GM23338 (cell line): ENCODE measurements at regions not wholly inside any gene's neighbourhood (a gene's known extent, or its start where the extent isn't known, plus 50 kb on each side); places are given as distances from the start of the nearest gene placed in this dataset.

Source experiments
- ATAC-seq: fragments of 200-7000 bp; cut with Tn5 transposase; 3 replicates; pipeline ENCODE4 v1.9.1; 2020
- DNase-seq: peaks from one replicate; pipeline ENCODE4 v3.0.0-alpha.2; 2015; ENCODE audit warnings: low spot score
- H2AFZ ChIP-seq: fragments of 200-600 bp; sonication (generic); 2 replicates; pipeline ENCODE4 v1.8.0; 2016; ENCODE audit warnings: antibody characterized with exemption, mild to moderate bottlenecking, moderate library complexity
- H3F3A ChIP-seq: fragments of 200-600 bp; sonication (generic); replicated peaks from 2 replicates; pipeline ENCODE4 v1.8.0; 2017; ENCODE audit warnings: antibody characterized with exemption, mixed run types, low read depth
- H3K27ac ChIP-seq: fragments of 200-600 bp; sonication (generic); 2 replicates; pipeline ENCODE4 v1.6.1; 2016; ENCODE audit warnings: low read depth
- H3K27me3 ChIP-seq: fragments of 200-600 bp; sonication (generic); 2 replicates; pipeline ENCODE4 v1.8.0; 2016; ENCODE audit warnings: mild to moderate bottlenecking, mixed run types, moderate library complexity; ENCODE audit not compliant: insufficient read depth
- H3K36me3 ChIP-seq: fragments of 200-600 bp; sonication (generic); 2 replicates; pipeline ENCODE4 v1.8.0; 2016; ENCODE audit warnings: mild to moderate bottlenecking; ENCODE audit not compliant: insufficient read depth
- H3K4me1 ChIP-seq: fragments of 200-600 bp; sonication (generic); 2 replicates; pipeline ENCODE4 v1.8.0; 2016; ENCODE audit warnings: mild to moderate bottlenecking, moderate library complexity; ENCODE audit not compliant: insufficient read depth
- H3K4me2 ChIP-seq: fragments of 200-600 bp; sonication (generic); 2 replicates; pipeline ENCODE4 v1.7.1; 2017; ENCODE audit warnings: mixed run types
- H3K4me3 ChIP-seq: fragments of 200-600 bp; sonication (generic); 2 replicates; pipeline ENCODE4 v1.6.1; 2016; ENCODE audit warnings: mixed run types
- H3K79me2 ChIP-seq: fragments of 200-600 bp; sonication (generic); replicated peaks from 2 replicates; pipeline ENCODE4 v1.8.0; 2017; ENCODE audit warnings: mild to moderate bottlenecking; ENCODE audit not compliant: insufficient read depth
- H3K9me2 ChIP-seq: fragments of 200-600 bp; sonication (generic); 2 replicates; pipeline ENCODE4 v1.8.0; 2017; ENCODE audit not compliant: insufficient read depth
- H4K20me1 ChIP-seq: fragments of 200-600 bp; sonication (generic); replicated peaks from 2 replicates; pipeline ENCODE4 v1.8.0; 2017; ENCODE audit warnings: mild to moderate bottlenecking; ENCODE audit not compliant: insufficient read depth
- H3K27ac Mint-ChIP-seq: 2 replicates; pipeline ENCODE4 v1.8.0; 2020; ENCODE audit warnings: inconsistent platforms, mild to moderate bottlenecking, moderate library complexity, mixed read lengths
- H3K27me3 Mint-ChIP-seq: 3 replicates; pipeline ENCODE4 v1.8.0; 2022; ENCODE audit warnings: low read depth, mild to moderate bottlenecking, moderate library complexity, mixed read lengths, inconsistent platforms; ENCODE audit not compliant: insufficient read depth, poor library complexity
- H3K36me3 Mint-ChIP-seq: 3 replicates; pipeline ENCODE4 v1.8.0; 2021; ENCODE audit warnings: low read depth, mild to moderate bottlenecking, inconsistent platforms, moderate library complexity, mixed read lengths
- H3K4me1 Mint-ChIP-seq: 3 replicates; pipeline ENCODE4 v1.8.0; 2020; ENCODE audit warnings: mild to moderate bottlenecking, inconsistent platforms, mixed read lengths
- H3K4me3 Mint-ChIP-seq: 3 replicates; pipeline ENCODE4 v1.8.0; 2021; ENCODE audit warnings: moderate library complexity, mild to moderate bottlenecking, inconsistent platforms, mixed read lengths
- H3K9me3 Mint-ChIP-seq: 3 replicates; pipeline ENCODE4 v1.8.0; 2020; ENCODE audit warnings: moderate library complexity, mild to moderate bottlenecking, inconsistent platforms, mixed read lengths
- CREB1 ChIP-seq: fragments of 250-450 bp; sonication (Bioruptor Pico); IDR thresholded peaks from 2 replicates; pipeline ENCODE4 v1.5.0; 2020; ENCODE audit warnings: low read depth, mild to moderate bottlenecking, moderate library complexity
- CTCF ChIP-seq, 2 experiments: fragments of 200-600 bp in 1 of 2; sonication (generic) in 1 of 2; conservative IDR thresholded peaks; 2 replicates each; pipeline versions ENCODE4 v1.5.1 to v1.6.1; 2016 to 2017; ENCODE audit warnings: antibody characterized with exemption in 2 of 2, low read depth in 2 of 2, mild to moderate bottlenecking in 2 of 2, moderate library complexity in 1 of 2
- ETS1 ChIP-seq: IDR thresholded peaks from 2 replicates; pipeline ENCODE4 v1.6.1; 2016; ENCODE audit warnings: antibody characterized with exemption
- EZH2phosphoT487 ChIP-seq: fragments of 200-600 bp; sonication (generic); IDR thresholded peaks from one replicate; pipeline ENCODE4 v1.8.1; 2018; ENCODE audit warnings: antibody characterized with exemption; ENCODE audit not compliant: unreplicated experiment
- JUNB ChIP-seq: IDR thresholded peaks from one replicate; pipeline ENCODE4 v1.6.1; 2016; ENCODE audit warnings: antibody characterized with exemption; ENCODE audit not compliant: unreplicated experiment
- POLR2AphosphoS5 ChIP-seq: IDR thresholded peaks from 2 replicates; pipeline ENCODE4 v1.6.1; 2016; ENCODE audit warnings: antibody characterized with exemption, low read depth
- REST ChIP-seq: IDR thresholded peaks from one replicate; pipeline ENCODE4 v1.6.1; 2018; ENCODE audit warnings: antibody characterized with exemption; ENCODE audit not compliant: unreplicated experiment
- STAT1 ChIP-seq: IDR thresholded peaks from one replicate; pipeline ENCODE4 v1.6.1; 2016; ENCODE audit warnings: antibody characterized with exemption; ENCODE audit not compliant: unreplicated experiment
- ZNF114 ChIP-seq: fragments of 250-450 bp; sonication (Bioruptor Pico); IDR thresholded peaks from 2 replicates; pipeline ENCODE4 v1.5.0; 2020; ENCODE audit warnings: mild to moderate bottlenecking, moderate library complexity
- ZNF331 ChIP-seq: fragments of 250-450 bp; sonication (Bioruptor Pico); IDR thresholded peaks from 2 replicates; pipeline ENCODE4 v1.5.0; 2020; ENCODE audit warnings: low read depth, mild to moderate bottlenecking, moderate library complexity

GRCh38 chr6:68279793-68280557, 355.1 kb upstream of the ADGRB3 start:
- ATAC-seq, result no peak
- Histone ChIP-seq H3K79me2 (no peaks in the 10 kb centered on the region), H3K27ac (no peak overlapping the region), H2AFZ (no peak overlapping the region), H3K4me2 (no peak overlapping the region), H3K36me3 (no peaks in the 10 kb centered on the region), H3F3A (no peaks in the 10 kb centered on the region), H3K4me1 (no peaks in the 10 kb centered on the region), H3K9me2 (no peaks in the 10 kb centered on the region), H4K20me1 (no peaks in the 10 kb centered on the region), H3K27me3 (no peaks in the 10 kb centered on the region), H3K4me3 (no peak overlapping the region)
- H3K27me3 Mint-ChIP-seq, result peaks cover 2% of the 10 kb centered on the region
- no peaks in the 10 kb centered on the region for H3K4me1 Mint-ChIP-seq
- H3K4me3 Mint-ChIP-seq, result no peak overlapping the region
- no peak overlapping the region for H3K27ac Mint-ChIP-seq
- TF ChIP-seq EZH2phosphoT487 (no peak), ETS1 (no peak), STAT1 (no peak)
- no peak for DNase-seq
- peaks cover 34% of the 10 kb centered on the region for H3K9me3 Mint-ChIP-seq
- H3K36me3 Mint-ChIP-seq, result peaks cover 13% of the 10 kb centered on the region

- no peaks in the 10 kb centered on the region for H3K36me3 ChIP-seq
- H3K4me3 Mint-ChIP-seq, result no peak overlapping the region
- no peaks in the 10 kb centered on the region for H3F3A ChIP-seq
- H3K4me3 ChIP-seq, result no peak overlapping the region
- H3K27me3 ChIP-seq, result no peaks in the 10 kb centered on the region
- H3K36me3 Mint-ChIP-seq, result no peaks in the 10 kb centered on the region
- H3K27me3 Mint-ChIP-seq, result no peaks in the 10 kb centered on the region
- TF ChIP-seq JUNB (no peak), ZNF114 (CRISPR knock-in tag) (no peak), EZH2phosphoT487 (no peak), ZNF331 (CRISPR knock-in tag) (no peak)
- H3K9me3 Mint-ChIP-seq, result peaks cover 3% of the 10 kb centered on the region; the same call in 1 of the 3 replicates
- H3K4me1 ChIP-seq, result no peaks in the 10 kb centered on the region
- no peaks in the 10 kb centered on the region for H3K9me2 ChIP-seq
- no peak overlapping the region for H2AFZ ChIP-seq
- no peak overlapping the region for H3K27ac ChIP-seq
- no peak for ATAC-seq
- no peaks in the 10 kb centered on the region for H3K4me1 Mint-ChIP-seq
- H3K79me2 ChIP-seq, result no peaks in the 10 kb centered on the region
- no peak overlapping the region for H3K4me2 ChIP-seq
- H4K20me1 ChIP-seq, result no peaks in the 10 kb centered on the region
- DNase-seq, result no peak
- H3K27ac Mint-ChIP-seq, result no peak overlapping the region
Measured at GRCh38 chr6:68273297-68273696, 361.8 kb upstream of the ADGRB3 start.

GRCh38 chr6:68256391-68256790, 378.7 kb upstream of the ADGRB3 start:
- H3K4me1 ChIP-seq, result no peaks in the 10 kb centered on the region
- no peaks in the 10 kb centered on the region for H3K27me3 ChIP-seq
- Mint-ChIP-seq H3K27ac (no peak overlapping the region), H3K9me3 (peaks cover 34% of the 10 kb centered on the region), H3K4me3 (no peak overlapping the region), H3K36me3 (peaks cover 21% of the 10 kb centered on the region), H3K4me1 (no peaks in the 10 kb centered on the region), H3K27me3 (no peaks in the 10 kb centered on the region)
- ATAC-seq (no peak), DNase-seq (no peak)
- H4K20me1 ChIP-seq, result no peaks in the 10 kb centered on the region
- no peaks in the 10 kb centered on the region for H3F3A ChIP-seq
- no peak overlapping the region for H3K4me2 ChIP-seq
- H3K79me2 ChIP-seq, result no peaks in the 10 kb centered on the region
- no peaks in the 10 kb centered on the region for H3K9me2 ChIP-seq
- no peaks in the 10 kb centered on the region for H3K36me3 ChIP-seq
- no peak overlapping the region for H3K4me3 ChIP-seq
- no peak overlapping the region for H2AFZ ChIP-seq
- no peak overlapping the region for H3K27ac ChIP-seq
- TF ChIP-seq CTCF (conservative IDR thresholded peaks at IDR 0.05; ENCODE audit: low read depth in 2 of 2) (no peak), ZNF331 (CRISPR knock-in tag) (no peak), EZH2phosphoT487 (no peak), ETS1 (no peak), POLR2AphosphoS5 (no peak), REST (no peak), CREB1 (CRISPR knock-in tag) (no peak), ZNF114 (CRISPR knock-in tag) (no peak), STAT1 (no peak)
